Glomerular visceral epithelial cell (primary cell): ENCODE measurements at regions not wholly inside any gene's neighbourhood (a gene's known extent, or its start where the extent isn't known, plus 50 kb on each side); places are given as distances from the start of the nearest gene placed in this dataset.
A peak's percentile ranks its signal among the peaks of the same experiment; 100 is the strongest.
"Not testable (repeated sequence)": the region's sequence is repeated elsewhere in the genome, so short reads cannot be mapped to it uniquely, and the experiment has no call there.

ENCODE experiments used
- DNase-seq: peaks from one replicate; pipeline ENCODE4 v3.0.0-alpha.2; 2016; ENCODE audit errors: extremely low spot score

DNA sequence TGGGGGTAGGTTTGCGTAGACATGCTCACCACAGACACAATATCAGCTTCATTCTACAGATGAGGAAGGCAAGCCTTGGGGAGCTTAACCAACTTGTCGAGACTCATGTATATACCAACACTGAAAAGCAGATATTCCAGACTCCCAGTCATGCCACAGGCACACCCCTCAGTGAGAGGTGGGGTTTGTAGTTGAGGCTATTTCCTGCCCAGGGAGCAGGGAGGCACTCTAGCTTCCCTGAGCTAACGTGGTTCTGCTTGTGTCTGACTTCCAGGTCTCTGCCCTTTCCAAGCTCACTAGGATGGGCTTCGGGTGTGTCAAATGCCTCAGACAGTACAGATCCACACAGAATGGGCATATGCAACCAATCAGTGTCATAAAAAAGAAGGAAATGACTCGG, 122.3 kb upstream of the RUNX1 start:
- DNase-seq = no peak

DNA sequence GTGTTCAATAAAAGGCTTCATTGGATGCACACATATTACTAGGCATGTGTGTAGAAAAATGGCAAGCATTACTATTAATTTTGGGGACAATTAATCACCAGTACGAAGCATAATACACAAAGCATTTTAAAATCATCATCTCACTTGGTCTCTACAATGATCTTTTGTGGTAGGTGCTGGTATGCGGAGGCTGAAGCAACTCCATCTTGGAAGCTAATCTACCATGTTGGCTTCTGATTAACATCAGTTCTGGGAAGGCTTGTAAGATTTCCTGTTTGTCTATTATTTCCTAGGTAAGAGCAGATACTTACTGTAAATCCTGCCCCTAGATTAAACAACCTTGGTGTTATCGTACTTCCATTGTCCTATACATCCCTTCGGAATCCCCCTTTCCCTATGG, 121.7 kb upstream of the RUNX1 start:
- no peak for DNase-seq

DNA sequence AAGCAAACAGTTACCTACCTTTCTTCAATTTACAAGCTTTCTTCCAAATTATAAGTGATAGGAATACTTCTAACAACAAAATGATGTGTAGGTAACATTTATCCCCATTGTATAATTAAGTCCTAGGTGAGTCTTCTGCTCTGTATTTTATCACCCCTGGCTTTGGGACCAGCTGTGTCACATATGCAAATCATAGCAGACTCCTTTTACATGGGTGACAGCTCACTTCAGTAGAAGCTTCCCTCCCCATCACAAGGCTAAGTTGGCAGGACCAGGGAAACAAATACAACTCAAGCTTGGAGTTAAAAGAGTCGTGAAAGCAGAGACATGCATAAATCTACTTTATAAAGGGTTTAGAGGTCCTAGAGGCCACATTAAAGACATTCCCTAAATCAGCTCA, 121.1 kb upstream of the RUNX1 start:
- no peak for DNase-seq

DNA sequence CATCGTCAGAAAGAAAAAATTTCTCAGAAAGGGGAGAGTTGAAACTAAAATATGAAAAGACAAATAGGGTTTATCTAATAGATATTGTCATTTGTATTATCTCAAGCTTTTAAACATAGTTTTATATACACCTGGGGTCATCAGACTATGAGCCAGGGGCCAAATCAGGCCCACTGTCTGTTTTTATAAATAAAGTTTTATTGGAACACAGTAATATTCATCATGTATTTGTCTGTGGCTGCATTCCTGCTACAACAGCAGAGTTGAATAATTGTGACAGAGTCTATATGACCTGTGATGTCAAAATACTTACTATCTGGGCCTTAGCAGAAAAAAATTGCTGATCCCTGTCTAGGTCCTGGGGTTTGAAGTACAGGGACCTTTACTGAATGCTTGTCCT, 120.5 kb upstream of the RUNX1 start:
- DNase-seq = no peak

DNA sequence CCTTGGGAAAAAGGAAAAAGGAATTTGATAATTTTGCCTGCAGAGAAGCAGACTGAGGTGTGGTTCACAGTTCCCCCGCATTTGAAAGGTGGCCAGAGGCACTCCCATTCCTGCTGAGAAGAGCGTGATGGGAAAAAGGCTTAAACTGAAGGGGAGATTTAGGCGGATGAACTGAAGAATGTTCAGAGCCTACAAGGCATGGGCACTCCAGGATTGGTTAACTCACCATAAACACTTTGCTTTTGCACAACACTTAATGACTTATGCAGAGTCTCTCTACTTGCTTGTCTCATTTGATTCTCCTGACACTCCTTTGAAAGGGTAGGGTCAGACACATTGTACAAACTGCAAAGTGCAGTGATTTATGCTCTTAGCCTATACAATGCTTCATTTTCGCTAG, 119.6 kb upstream of the RUNX1 start:
- DNase-seq = no peak

DNA sequence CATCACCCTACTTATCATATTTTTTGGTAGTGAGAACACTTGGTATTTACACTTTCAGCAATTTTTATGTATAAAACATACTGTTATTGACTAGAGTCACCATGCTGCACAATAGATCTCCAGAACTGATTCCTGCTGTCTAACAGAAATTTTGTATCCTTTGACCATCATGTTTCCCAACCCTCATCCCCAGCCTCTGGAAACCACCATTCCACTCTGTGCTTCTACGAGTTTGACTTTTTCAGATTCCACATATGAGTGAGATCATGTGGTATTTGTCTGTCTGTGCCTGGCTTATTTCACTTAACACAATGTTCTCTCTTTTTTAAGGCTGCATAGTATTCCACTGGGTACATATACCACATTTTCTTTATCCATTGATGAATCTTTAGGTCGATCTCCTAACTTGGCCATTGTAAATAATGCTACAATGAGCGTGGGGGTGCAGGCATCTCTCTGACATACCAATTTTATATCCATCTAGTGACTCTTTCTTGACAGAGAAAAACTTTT, 115.9 kb upstream of the RUNX1 start:
- DNase-seq = no peak

DNA sequence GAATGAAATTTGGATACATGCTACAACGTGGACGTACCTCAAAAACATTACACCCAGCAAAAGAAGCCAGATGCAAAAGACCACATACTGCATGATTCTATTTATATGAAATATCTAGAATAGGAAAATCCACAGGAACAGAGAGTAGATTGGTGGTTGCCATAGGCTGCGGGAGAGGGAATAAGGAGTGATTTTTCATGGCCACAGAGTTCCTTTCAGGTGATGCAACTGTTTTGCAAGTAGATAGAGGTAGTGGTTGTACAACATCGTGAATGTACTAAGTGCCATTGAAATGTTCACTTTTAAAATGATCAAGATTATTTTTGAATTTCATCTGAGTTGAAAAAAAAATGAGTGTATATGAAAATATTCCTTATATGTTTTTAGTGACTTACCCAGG, 115.3 kb upstream of the RUNX1 start:
- no peak for DNase-seq

DNA sequence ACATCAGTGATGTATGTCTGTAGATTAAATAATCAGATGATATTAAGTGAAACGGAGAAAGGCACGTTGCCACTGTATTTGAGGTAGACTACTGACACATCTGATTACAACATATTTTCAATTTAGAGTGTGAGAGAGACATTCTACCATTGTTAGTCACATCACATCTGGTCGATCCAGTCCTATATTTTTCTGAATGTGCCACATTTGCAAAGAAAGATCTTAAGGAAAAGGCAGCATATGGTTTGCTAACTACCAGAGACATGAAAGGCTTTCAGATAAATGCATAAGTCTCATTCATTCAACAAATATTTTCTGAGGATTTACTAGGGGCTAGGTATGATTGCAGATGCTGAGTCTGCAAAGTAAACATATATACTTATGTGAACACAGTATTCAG, 114.3 kb upstream of the RUNX1 start:
- no peak for DNase-seq

DNA sequence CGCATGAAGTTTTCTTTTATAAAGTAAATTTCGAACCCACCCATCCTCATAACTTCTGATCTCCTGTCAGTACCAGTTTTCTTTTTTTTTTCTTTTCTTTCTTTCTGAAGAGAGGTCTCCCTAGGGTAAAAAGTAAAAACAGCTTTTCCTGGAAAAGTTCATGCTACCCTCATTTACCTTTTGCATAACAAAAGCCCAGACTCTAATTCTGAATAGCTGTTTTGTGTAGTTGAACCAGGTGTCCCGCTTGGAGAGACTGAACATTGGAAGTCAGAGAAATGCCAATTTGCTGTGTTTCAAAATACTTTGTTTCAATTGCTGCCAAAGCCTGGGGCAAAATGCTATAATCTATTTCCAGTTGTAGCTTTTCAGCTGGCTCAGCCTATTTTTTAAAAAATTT, 113.7 kb upstream of the RUNX1 start:
- DNase-seq = no peak

DNA sequence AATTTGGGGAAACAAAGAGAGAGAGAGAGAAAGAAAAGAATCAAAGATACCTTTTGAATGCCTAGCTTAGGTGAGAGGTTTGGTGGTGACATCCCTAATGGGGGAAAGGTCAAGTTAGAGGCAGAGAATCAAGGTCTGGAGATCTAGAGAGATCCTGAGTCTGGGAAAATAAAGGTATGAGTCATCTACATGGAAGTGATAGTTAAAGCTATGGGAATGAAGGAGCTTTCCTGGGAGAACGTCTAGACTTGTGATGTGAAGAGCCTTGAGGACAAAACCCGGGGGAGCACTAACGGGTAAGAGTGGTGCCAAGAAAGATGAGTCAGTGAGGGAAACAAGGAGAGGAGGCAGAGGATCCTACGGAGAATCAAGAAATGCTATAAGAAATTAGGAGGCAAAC, 110.8 kb upstream of the RUNX1 start:
- DNase-seq = peak; percentile 33

DNA sequence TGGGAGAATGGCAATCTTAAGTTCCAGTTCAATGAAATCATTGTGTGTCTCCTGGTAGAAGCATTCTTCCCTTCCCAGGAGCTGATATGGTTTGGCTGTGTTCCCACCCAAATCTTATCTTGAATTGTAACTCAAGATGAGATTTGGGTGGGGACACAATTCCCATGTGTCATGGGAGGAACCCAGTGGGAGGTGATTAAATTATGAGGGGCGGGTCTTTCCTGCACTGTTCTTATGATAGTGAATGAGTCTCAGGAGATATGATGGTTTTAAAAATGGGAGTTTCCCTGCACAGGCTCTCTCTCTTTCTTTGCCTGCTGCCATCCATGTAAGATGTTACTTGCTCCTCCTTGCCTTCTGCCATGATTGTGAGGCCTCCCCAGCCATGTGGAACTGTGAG, 108.3 kb upstream of the RUNX1 start:
- not testable (repeated sequence) for DNase-seq

DNA sequence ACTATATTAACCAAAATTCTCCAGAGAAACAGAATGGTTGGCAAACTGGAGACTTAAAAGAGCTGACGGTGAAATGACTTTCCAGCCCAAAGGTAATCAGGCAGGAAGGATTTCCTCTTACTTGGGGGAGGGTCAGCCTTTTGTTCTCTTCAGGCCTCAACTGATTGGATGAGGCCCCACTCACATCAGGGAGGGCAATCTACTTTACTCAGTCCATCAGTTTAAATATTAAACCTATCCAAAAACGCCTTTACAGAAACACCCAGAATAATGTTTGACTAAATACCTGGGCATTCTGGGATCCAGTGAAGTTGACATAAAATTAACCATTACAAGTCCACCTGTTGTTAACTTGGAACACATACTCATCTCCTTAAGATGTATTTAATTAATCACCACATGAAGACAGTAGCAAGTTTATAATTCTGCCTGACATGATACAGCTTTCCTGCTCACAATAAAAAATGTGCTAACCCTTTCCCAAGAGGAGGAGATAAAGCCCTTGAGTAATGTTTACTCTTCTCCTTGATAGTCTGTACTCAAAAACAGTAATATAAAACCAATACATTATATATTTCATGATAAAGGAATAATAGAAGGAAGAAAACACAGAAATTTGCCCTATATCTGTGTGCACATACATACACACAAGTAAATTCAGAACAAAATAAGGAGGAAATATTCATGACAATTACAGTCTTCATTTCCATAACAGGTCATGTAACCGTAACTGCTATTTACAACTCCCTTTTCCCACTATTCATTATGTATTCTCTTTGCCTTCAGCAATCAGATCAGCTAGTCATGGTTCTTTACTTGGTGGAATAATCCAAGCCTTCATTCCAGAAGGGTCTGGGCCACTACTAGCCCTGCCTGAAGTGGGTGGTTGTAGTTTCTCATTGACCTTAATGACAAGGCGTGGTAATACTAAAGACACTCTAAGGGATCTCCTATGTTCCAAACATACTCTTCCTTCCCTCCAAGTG, 107.5 kb upstream of the RUNX1 start:
- no peak for DNase-seq

DNA sequence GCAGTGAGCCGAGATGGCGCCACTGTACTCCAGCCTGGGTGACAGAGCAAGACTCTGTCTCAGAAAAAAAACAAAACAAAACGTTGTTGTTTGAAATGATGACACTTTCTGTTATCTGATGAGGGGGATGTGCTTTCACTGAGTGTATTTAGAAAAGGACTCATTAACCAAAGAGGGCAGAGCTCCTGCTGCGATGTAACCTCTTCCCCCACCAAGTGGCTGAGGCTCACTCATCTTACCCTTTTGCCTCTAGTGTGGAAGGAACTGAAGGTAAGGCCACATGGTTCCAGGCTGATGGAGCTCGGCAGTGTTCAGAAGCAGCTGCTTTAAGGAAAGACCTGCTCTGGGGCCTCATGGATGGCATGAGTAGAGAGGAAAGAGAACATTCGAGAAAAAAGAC, 105.7 kb upstream of the RUNX1 start:
- no peak for DNase-seq

DNA sequence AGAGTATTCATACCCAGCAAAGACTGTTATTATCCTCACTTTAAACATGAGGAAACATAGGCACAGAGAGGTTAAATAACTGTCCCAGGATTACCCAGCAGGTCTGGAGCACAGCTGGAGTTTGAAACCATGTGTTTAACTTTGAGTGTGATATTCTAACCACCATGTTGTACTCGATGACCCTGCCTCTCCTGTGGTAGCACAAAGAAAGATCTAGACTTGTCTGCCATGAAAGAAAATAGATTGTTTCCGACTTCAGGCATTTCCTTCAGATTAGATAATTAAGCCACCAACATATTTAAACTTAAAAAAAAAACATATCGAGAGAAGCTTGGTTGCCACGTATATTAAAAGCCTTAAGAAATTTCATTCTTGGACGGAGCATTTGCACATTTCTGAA, 104.6 kb upstream of the RUNX1 start:
- DNase-seq = no peak

DNA sequence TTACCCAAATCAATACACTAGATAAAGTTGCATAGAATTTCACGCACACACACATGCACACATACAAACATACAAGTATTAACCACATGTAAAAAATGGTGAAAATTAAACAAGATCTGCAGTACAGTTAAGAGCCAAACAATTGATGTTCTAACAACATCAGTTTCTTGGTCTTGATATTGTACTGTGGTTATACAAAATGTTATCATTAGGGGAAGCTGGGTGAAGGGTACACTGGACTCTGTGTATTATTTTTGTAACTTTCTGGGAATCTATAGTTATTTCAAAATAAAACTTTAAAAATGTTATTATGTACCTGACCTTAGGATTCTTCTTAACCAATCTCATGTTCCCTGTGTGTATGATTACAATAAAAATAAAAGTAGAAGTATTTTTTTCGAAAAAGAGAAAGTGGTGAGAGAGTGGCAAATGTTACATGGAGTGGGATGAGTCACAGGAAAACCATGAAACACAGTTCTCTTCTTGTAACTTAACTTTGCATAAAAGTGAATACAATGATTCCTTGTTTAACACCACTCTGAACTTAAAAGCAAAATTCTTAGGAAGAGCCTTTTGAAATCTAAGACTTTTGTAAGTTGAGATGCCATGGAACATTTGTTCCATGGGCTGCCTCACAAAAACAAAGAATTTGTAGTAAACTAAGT, 101.6 kb upstream of the RUNX1 start:
- DNase-seq = no peak

DNA sequence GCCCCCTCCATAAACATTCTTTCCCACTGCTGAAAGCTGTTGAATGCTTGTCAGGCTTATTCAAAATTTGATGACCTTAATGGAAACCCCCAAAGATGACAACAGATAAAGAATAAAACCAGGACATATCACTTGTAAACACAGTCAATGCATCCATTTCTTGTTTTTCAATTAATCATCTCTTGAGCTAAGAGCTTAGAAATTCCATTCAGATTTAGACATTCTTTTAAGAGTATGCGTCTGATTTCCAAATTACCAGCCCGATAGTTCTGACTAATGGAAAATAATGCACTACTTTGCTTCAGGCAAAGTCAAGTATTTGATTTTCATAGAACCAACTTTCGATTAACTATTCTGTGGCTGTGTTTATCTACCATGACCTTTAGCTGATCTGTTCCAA, 100.6 kb upstream of the RUNX1 start:
- DNase-seq = no peak

DNA sequence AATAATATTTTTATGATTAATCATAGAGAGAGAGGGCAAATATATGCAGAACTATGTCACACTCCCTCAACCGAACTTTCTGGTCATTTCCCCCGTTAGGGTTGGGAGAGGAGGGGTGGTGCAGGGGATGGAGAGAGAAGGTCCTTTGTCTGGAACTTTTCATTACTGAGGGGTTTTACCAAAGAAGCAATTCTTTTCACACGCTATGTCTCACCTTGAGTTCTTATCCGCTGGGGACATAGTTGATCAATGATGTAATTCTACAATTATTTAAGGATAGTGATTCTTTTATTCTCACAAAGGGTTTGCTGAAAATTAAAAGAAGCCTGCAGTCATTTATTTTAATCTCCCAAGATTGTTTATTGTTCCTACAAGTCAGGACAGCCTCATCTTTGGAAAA, 98.3 kb upstream of the RUNX1 start:
- no peak for DNase-seq

DNA sequence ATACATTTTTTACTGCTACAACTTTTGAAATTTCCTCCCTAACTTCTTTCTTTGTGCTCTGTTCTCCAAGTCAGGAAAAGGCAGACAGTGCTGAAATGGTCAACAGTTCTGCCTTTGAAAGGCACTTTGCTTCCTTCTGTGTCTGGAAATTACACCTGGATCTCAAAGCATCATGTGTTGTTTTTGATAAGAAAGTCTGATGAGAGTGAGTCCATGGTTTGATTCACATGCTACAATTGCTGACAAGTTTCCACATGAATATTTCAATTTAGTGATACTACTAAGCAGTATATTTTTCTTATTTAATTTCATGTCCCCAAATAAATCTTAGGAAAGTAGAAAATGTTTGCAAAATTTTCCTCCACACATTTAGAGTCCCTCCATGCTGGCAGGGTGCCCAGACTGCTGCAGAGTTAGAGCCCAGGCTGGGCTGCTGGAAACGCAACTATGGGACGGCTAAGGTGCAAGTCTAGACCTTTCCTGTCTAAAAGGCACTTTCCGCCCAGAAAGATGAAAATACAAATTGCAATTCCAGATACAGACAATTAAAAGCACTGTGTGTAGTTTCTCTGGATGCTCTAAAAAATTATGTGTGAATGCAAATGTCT, 96.6 kb upstream of the RUNX1 start:
- DNase-seq = no peak

DNA sequence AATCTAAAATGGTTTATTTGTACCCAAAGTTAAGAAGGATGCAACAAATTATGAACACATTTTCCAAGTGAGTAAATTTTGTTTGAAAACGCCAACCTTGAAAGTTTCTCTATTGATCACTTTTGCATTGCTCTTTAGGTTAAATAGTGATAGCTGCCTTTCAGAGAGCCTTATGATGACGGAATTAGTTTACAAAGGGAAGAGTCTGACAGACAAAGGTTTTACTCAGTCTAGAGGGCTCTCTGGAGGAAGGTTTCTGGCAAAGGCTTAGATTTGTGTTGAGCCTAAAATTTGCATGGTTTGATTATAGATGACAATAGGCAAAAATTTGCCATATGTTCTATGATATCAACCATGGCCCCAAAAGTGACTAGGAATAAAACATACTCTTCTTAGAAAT, 95.9 kb upstream of the RUNX1 start:
- no peak for DNase-seq

DNA sequence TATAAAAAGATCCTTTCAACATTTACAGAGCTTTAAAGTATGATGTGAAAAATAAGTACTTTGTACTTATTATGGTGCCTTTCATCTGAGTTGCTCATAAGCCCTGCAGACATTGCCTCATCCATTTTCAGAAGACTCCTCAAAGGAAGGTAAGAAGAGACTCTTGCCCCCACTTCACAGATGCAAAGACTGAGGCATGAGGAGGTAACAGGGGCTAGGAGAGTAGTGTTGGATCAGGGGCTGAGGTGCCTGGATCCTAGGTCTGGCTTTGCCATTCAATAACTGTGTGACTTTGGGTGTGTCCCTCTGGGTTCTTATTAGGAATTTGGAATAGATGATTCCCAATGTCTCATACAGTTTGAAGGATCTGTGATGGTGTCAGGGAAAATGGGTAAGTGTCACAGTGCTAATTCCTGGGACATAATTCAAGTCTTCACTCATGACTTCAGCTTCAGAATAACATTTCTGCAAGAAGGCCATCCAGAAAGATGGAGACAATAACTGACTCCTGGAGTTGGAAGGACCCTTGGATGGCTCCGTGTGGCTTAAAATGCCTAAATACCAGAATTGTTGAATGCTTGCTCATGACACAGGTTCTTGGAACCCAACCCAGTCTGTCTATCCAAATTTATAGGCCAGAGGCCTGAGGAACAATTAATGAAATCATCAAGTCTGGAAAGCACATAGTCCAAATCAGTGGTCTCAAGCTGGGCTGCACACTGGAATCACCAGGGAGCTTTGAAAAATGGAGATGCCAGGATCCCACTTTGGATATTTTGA, 93.1 kb upstream of the RUNX1 start:
- no peak for DNase-seq

DNA sequence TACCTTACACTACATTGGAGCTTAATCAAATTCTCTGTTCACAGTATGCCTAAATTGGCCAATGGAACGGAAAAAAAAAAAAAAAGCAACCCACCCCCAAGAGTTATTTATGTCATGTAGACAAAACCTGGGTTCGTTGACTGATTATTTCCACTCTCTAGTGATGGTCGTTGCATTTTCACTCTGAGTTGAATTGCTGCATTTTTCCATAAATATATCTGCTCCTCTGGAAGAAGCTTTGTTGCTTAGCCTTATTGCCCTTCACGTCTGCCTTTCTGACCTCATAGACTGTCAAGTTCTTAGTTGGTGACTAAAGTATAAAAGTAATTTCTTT, 90.2 kb upstream of the RUNX1 start:
- DNase-seq = no peak
